ENCODE measurements at regions not wholly inside any gene's neighbourhood (a gene's known extent, or its start where the extent isn't known, plus 50 kb on each side); places are given as distances from the start of the nearest gene placed in this dataset.

DNA sequence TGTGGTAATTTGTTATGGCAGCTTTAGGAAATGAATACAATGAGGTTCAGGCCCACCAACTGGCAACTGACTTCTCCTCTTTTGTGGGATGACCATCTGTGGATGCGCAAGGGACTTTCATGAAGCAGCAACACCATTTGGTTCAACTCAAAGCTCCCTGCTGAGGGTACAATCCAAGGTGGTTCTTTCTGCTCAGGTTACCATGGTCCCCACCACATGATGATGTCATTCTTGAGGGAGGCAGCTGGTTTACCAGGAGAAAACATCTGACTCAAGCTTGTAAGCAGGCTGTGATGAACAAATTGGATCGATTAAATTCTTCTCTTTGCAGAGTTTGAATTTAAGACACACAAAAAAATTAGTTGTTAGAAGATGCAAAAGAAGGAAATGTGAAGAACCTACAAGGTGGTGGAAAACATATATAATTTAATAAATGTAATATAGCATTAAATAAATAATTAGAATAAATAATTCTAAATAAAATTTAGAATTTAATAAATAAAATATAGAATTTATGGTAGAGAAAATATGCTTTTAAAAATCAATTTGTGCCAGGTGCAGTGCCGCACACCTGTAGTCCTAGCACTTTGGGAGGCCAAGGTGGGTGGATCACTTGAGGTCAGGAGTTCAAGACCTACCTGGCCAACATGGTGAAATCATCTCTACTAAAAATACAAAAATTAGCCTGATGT lies 67.6 kb upstream of the ANKFN1 start:
- intact Hi-C loops (cut with DNase I; ENCODE audit: low total_unique reads): no loop called here
- TF ChIP-seq, protein P1, sequence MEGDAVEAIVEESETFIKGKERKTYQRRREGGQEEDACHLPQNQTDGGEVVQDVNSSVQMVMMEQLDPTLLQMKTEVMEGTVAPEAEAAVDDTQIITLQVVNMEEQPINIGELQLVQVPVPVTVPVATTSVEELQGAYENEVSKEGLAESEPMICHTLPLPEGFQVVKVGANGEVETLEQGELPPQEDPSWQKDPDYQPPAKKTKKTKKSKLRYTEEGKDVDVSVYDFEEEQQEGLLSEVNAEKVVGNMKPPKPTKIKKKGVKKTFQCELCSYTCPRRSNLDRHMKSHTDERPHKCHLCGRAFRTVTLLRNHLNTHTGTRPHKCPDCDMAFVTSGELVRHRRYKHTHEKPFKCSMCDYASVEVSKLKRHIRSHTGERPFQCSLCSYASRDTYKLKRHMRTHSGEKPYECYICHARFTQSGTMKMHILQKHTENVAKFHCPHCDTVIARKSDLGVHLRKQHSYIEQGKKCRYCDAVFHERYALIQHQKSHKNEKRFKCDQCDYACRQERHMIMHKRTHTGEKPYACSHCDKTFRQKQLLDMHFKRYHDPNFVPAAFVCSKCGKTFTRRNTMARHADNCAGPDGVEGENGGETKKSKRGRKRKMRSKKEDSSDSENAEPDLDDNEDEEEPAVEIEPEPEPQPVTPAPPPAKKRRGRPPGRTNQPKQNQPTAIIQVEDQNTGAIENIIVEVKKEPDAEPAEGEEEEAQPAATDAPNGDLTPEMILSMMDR (IDR thresholded peaks at IDR 0.05): no peak
- TF ChIP-seq POLR2A (IDR thresholded peaks at IDR 0.05): no peak
- no peak overlapping the region for H3K4me3 ChIP-seq (ENCODE audit: low read depth, poor library complexity, severe bottlenecking)
- WGBS, 2 donors: 95 to 96% methylated on average over 3 of the region's 3 CpGs
- no peak for DNase-seq (ENCODE audit: low spot score in 2 of 2)

GRCh38 chr17:56087199-56087598 lies 66.1 kb upstream of the ANKFN1 start:
- DNase-seq (ENCODE audit: low spot score in 2 of 2): no peak
- intact Hi-C loops (cut with DNase I; ENCODE audit: low total_unique reads): no loop called here
- no peak for TF ChIP-seq POLR2A (IDR thresholded peaks at IDR 0.05)
- TF ChIP-seq, protein P1 (IDR thresholded peaks at IDR 0.05): no peak
- WGBS, 2 donors: 62 to 69% methylated on average over 3 of the region's 3 CpGs
- no peak overlapping the region for H3K4me3 ChIP-seq (ENCODE audit: low read depth, poor library complexity, severe bottlenecking)

- H3K4me3 ChIP-seq (ENCODE audit: low read depth, poor library complexity, severe bottlenecking): no peak overlapping the region
- WGBS, 2 donors: 53 to 55% methylated on average over 3 of the region's 3 CpGs
- TF ChIP-seq, protein P1 (IDR thresholded peaks at IDR 0.05): no peak
- no peak for TF ChIP-seq POLR2A (IDR thresholded peaks at IDR 0.05)
- intact Hi-C loops (cut with DNase I; ENCODE audit: low total_unique reads): no loop called here
- no peak for DNase-seq (ENCODE audit: low spot score in 2 of 2)
Observed at GRCh38 chr17:56096026-56096810, 57.1 kb upstream of the ANKFN1 start.

DNA sequence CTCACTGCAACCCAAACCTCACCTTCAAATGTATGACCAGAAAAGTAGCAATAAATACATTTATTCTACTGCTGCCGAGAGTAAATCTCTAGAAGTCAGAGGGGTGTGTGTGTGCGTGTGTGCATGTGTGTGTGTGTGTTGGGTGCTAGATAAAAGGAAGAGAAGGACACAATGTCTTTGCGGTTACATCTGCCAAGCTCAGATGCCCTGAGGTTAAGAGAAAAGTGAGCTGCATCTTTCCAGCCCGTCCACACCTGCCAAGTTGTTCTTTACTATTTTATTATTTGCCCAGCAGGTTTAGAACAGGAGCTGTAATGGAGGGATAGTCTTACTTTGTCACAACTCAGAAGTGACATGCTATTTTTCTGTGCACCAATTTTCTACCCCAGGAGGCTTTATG lies 54.5 kb upstream of the ANKFN1 start:
- 46 to 64% methylated on average over 4 of the region's 4 CpGs for WGBS, 2 donors
- H3K4me3 ChIP-seq (ENCODE audit: low read depth, poor library complexity, severe bottlenecking): no peak overlapping the region
- TF ChIP-seq POLR2A (IDR thresholded peaks at IDR 0.05): no peak
- TF ChIP-seq, protein P1 (IDR thresholded peaks at IDR 0.05): no peak
- intact Hi-C loops (cut with DNase I; ENCODE audit: low total_unique reads): no loop called here
- no peak for DNase-seq (ENCODE audit: low spot score in 2 of 2)

DNA sequence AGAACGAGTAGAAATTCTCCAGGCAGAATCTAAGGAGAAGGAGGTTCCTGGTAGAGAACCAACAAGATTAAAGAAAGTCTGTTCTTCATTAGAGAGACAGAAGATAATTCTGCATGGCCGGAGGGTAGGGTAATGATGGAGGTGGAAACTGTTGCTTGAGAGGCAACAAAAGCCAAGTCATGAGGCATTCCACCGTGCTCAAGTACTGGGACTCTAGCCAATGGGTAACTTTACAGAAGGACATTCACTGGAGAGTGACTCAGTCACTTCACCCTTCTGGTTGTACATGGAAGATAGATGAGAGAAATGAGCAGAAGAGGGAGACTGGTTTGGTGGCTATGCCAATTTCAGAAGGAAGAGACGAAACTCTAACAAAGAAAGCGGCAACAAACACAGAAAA lies 53.6 kb upstream of the ANKFN1 start:
- WGBS, 2 donors: 58 to 62% methylated on average over 5 of the region's 5 CpGs
- intact Hi-C loops (cut with DNase I; ENCODE audit: low total_unique reads): no loop called here
- DNase-seq (ENCODE audit: low spot score in 2 of 2): no peak
- no peak for TF ChIP-seq POLR2A (IDR thresholded peaks at IDR 0.05)
- TF ChIP-seq, protein P1 (IDR thresholded peaks at IDR 0.05): no peak
- H3K4me3 ChIP-seq (ENCODE audit: low read depth, poor library complexity, severe bottlenecking): no peak overlapping the region

Data from lower leg skin (tissue), 4 donors.